ENCODE measurements at regions not wholly inside any gene's neighbourhood (a gene's known extent, or its start where the extent isn't known, plus 50 kb on each side); places are given as distances from the start of the nearest gene placed in this dataset.

DNA sequence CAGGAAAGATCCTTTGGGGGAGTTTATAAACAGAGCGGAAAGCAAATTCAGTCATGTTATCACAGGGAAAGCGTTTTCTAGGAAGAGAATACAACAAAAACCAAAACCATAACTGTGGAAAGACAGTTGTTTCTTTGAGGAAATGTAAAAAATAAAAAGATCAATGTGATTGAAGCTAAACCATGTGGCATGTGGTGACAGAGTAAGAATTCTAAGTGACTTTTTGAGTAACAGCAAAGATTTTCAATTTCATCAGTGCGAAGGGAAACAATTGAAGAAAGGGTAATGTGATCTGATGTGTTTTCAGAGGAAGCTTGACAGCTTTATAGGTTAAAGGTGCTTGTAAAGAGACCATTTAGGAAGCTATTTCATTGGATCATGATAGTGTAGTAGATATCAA, 575.9 kb upstream of the CHORDC1 start:
- TF ChIP-seq, protein P1, sequence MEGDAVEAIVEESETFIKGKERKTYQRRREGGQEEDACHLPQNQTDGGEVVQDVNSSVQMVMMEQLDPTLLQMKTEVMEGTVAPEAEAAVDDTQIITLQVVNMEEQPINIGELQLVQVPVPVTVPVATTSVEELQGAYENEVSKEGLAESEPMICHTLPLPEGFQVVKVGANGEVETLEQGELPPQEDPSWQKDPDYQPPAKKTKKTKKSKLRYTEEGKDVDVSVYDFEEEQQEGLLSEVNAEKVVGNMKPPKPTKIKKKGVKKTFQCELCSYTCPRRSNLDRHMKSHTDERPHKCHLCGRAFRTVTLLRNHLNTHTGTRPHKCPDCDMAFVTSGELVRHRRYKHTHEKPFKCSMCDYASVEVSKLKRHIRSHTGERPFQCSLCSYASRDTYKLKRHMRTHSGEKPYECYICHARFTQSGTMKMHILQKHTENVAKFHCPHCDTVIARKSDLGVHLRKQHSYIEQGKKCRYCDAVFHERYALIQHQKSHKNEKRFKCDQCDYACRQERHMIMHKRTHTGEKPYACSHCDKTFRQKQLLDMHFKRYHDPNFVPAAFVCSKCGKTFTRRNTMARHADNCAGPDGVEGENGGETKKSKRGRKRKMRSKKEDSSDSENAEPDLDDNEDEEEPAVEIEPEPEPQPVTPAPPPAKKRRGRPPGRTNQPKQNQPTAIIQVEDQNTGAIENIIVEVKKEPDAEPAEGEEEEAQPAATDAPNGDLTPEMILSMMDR (conservative IDR thresholded peaks at IDR 0.05; ENCODE audit: low read depth, low read length): no peak
- H3K4me3 ChIP-seq (ENCODE audit: low read length): no peak overlapping the region
- no peak for DNase-seq (ENCODE audit: low read depth)

DNA sequence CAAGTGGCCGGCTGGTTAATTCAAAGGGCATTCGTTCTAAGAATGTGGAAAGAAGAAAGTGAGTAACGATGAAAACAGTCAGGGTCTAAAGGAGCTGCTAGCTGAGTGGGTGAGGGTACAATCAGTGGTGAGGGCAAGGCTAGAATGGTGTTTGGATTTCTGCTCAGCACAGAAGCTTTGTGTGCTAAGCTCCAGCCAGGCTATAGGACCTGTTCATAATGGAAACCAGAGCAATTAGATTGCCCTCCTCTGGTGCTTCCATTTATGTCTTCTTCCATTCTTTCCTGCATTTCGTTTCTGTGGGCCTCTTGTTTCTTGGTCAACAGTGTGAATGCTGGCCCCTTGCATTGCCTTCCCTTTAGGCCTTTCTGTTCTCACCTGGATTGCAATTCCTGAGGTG, 572.9 kb upstream of the CHORDC1 start:
- H3K4me3 ChIP-seq (ENCODE audit: low read length): no peak overlapping the region
- TF ChIP-seq, protein P1 (conservative IDR thresholded peaks at IDR 0.05; ENCODE audit: low read depth, low read length): no peak
- DNase-seq (ENCODE audit: low read depth): no peak

DNA sequence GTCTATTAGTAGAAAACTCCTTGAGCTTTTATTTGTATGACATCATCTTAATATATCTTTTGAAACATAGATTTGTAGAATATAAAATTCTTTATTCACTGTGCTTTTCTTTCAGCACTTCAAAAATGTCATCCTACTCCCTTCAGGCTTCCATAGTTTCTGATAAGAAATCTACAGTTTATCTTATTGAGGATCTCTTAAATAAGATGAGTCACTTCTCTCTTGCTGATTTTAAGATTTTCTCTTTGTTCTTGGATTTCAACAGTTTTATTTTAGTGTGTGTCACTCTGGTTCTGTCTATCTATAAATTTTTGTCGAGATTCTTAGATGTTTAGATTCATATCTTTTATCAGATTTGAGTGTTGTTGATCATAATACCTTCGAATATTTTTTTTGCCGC, 566.1 kb upstream of the CHORDC1 start:
- no peak for DNase-seq (ENCODE audit: low read depth)
- no peak overlapping the region for H3K4me3 ChIP-seq (ENCODE audit: low read length)
- TF ChIP-seq, protein P1 (conservative IDR thresholded peaks at IDR 0.05; ENCODE audit: low read depth, low read length): no peak

DNA sequence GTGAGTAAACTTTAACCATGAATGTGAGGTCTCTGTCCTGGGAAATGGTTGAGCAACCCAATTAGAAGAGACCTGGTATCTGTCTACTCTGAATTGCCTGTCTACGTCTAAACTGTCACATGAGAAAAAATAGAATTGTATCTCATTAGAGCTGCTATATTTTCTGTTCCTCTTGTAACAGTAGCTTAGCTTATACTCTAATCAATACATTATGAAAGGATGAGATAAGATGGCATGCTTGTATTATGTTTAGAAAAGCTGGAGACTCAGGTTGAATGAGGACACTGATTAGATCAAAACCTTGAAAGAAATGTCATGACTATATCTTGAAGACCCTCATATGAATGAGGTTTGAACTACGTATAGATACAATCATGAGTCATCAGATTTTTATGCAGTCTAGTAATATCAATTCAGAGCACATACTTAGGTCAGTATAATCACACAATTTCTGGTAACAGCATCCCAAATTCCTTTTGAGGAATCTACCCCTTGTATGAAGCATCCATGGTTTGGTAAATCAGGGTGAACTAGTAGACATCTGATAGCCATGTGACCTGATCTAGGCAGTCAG, 561.5 kb upstream of the CHORDC1 start:
- no peak for DNase-seq (ENCODE audit: low read depth)
- no peak overlapping the region for H3K4me3 ChIP-seq (ENCODE audit: low read length)
- TF ChIP-seq, protein P1 (conservative IDR thresholded peaks at IDR 0.05; ENCODE audit: low read depth, low read length): no peak

DNA sequence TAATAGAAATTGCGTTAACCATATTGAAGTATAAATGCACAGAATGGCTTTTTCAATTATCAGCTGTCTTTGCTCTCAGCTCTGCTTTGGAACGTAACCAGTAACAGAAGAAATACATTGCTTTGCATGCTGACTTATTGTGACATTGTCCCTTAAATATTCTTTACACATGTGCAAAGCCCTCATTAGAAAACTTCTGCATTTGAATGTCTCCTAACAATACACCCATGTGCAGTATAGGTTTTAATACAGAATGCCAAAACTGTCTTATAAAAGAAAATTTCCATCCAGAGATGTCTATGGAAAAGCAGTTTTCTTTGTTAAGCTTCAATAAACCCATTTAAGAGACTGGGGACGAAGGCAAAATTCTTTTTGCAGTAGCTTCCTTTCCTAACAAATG, 560.3 kb upstream of the CHORDC1 start:
- H3K4me3 ChIP-seq (ENCODE audit: low read length): no peak overlapping the region
- no peak for DNase-seq (ENCODE audit: low read depth)
- TF ChIP-seq, protein P1 (conservative IDR thresholded peaks at IDR 0.05; ENCODE audit: low read depth, low read length): no peak

DNA sequence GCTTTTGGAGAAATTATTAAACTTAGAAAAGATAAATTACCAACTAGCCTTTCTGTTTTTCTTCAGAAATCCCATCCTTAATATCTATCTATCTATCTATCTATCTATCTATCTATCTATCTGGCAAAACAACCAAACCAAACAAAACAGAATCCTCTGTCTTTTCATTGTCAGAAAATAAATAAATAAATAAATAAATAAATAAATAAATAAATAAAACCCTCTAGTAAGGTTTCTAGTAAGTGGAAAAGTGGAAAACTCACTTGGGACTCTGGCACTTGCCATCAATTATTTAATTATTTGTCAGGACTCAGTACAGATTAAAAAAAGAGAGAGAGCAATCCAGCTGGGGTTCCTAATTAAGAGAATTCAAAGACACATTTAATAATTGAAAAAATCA, 556.2 kb upstream of the CHORDC1 start:
- DNase-seq (ENCODE audit: low read depth): no peak
- TF ChIP-seq, protein P1 (conservative IDR thresholded peaks at IDR 0.05; ENCODE audit: low read depth, low read length): no peak
- H3K4me3 ChIP-seq (ENCODE audit: low read length): no peak overlapping the region

DNA sequence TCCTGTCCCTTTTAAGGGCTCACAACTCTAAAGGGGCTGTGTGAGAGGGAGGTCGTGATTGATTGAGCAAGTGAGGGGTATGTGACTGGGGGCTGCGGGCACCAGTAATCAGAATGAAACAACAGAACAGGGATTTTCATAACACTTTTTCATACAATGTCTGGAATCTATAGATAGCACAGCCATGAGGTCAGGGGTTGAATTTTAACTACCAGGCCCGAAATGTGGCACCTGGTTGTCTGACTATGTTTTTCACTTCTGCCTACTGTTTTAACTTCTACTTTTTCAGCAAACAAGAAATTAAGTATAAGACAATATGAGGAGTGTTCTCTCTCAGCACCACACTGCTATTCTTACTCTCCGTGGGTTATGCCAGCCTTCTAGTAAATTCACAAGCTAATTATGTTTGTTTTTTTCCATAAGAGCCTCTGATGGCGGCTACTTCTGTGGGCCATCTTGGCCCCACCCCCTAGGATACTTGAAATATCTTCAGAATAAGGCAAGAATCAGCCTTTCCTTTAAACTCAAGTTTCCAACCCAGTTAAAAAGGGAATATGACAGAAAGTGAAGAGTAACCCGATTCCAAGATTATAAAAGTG, 552.8 kb upstream of the CHORDC1 start:
- H3K4me3 ChIP-seq (ENCODE audit: low read length): no peak overlapping the region
- TF ChIP-seq, protein P1 (conservative IDR thresholded peaks at IDR 0.05; ENCODE audit: low read depth, low read length): no peak
- DNase-seq (ENCODE audit: low read depth): no peak

All from retinal pigment epithelial cell (primary cell).